ENCODE measurements at regions not wholly inside any gene's neighbourhood (a gene's known extent, or its start where the extent isn't known, plus 50 kb on each side); places are given as distances from the start of the nearest gene placed in this dataset.

- Mint-ChIP-seq H3K4me1 (ENCODE audit: low read depth) (no peaks in the 10 kb centered on the region), H3K4me3 (no peak overlapping the region), H3K27ac (no peak overlapping the region), H3K27me3 (ENCODE audit: insufficient read depth) (peaks cover 4% of the 10 kb centered on the region), H3K9me3 (peaks cover 21% of the 10 kb centered on the region), H3K36me3 (ENCODE audit: low read depth) (no peaks in the 10 kb centered on the region)
- no peak for DNase-seq
- TF ChIP-seq, protein P1, sequence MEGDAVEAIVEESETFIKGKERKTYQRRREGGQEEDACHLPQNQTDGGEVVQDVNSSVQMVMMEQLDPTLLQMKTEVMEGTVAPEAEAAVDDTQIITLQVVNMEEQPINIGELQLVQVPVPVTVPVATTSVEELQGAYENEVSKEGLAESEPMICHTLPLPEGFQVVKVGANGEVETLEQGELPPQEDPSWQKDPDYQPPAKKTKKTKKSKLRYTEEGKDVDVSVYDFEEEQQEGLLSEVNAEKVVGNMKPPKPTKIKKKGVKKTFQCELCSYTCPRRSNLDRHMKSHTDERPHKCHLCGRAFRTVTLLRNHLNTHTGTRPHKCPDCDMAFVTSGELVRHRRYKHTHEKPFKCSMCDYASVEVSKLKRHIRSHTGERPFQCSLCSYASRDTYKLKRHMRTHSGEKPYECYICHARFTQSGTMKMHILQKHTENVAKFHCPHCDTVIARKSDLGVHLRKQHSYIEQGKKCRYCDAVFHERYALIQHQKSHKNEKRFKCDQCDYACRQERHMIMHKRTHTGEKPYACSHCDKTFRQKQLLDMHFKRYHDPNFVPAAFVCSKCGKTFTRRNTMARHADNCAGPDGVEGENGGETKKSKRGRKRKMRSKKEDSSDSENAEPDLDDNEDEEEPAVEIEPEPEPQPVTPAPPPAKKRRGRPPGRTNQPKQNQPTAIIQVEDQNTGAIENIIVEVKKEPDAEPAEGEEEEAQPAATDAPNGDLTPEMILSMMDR (IDR thresholded peaks at IDR 0.05): no peak
Observed at GRCh38 chr13:40127476-40127875, 472.0 kb downstream of the COG6 start.

- H3K27ac Mint-ChIP-seq: no peak overlapping the region
- no peak for DNase-seq
- peaks cover 21% of the 10 kb centered on the region for H3K9me3 Mint-ChIP-seq
- no peak overlapping the region for H3K4me3 Mint-ChIP-seq
- no peaks in the 10 kb centered on the region for H3K36me3 Mint-ChIP-seq (ENCODE audit: low read depth)
- no peaks in the 10 kb centered on the region for H3K4me1 Mint-ChIP-seq (ENCODE audit: low read depth)
- TF ChIP-seq, protein P1 (IDR thresholded peaks at IDR 0.05): no peak
- H3K27me3 Mint-ChIP-seq (ENCODE audit: insufficient read depth): peaks cover 4% of the 10 kb centered on the region
Observed at GRCh38 chr13:40127925-40128324, 472.5 kb downstream of the COG6 start.

DNA sequence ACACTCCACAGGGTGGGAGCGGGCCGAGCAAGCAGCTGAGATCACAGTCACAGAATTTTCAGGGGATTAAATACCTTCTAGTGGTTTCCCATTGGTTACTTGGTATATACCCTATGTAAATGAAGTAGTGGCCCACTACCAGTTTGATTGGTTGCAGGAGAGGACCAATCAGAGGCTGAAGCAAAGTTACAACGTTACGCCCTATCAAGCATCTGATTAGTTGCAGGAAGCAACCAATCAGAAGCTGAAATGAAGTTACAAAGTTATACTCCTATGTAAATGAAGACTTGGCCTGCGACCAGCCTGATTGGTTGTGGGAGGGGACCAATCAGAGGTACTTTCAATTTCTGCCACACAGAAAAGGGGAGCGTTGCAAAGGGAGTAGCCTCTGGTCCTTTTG, 474.0 kb downstream of the COG6 start:
- Mint-ChIP-seq H3K4me1 (ENCODE audit: low read depth) (no peaks in the 10 kb centered on the region), H3K36me3 (ENCODE audit: low read depth) (no peaks in the 10 kb centered on the region), H3K9me3 (peaks cover 21% of the 10 kb centered on the region), H3K27me3 (ENCODE audit: insufficient read depth) (peaks cover 4% of the 10 kb centered on the region), H3K4me3 (no peak overlapping the region; the same call in 1 of the 2 replicates), H3K27ac (no peak overlapping the region)
- no peak for DNase-seq
- TF ChIP-seq, protein P1 (IDR thresholded peaks at IDR 0.05): no peak

GRCh38 chr13:40130871-40131636, 475.6 kb downstream of the COG6 start:
- Mint-ChIP-seq H3K36me3 (ENCODE audit: low read depth) (no peaks in the 10 kb centered on the region), H3K27me3 (ENCODE audit: insufficient read depth) (peaks cover 2% of the 10 kb centered on the region), H3K4me3 (no peak overlapping the region), H3K4me1 (ENCODE audit: low read depth) (no peaks in the 10 kb centered on the region), H3K27ac (no peak overlapping the region), H3K9me3 (peaks cover 24% of the 10 kb centered on the region)
- no peak for DNase-seq
- TF ChIP-seq, protein P1 (IDR thresholded peaks at IDR 0.05): no peak

DNA sequence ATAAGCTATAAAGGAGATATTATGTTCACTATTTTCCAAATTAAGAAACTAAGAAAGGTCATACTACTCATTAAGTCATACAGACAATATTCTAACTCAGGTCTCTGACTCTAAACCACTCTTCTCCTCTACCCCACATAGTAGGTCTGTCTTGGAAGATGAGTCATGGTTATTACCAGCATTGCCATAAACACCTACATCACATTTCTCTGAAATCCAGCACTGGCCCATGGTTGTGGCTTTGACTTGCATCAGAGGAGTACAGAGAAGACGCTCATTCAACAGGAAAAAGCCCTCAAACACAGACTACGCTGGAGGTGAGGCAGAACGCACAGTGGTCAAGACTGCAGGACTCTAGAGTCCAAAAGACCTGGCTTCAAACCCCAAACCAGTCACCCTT, 476.8 kb downstream of the COG6 start:
- Mint-ChIP-seq H3K27ac (no peak overlapping the region), H3K36me3 (ENCODE audit: low read depth) (no peaks in the 10 kb centered on the region), H3K9me3 (peaks cover 25% of the 10 kb centered on the region), H3K4me1 (ENCODE audit: low read depth) (no peaks in the 10 kb centered on the region), H3K4me3 (no peak overlapping the region), H3K27me3 (ENCODE audit: insufficient read depth) (peaks cover 2% of the 10 kb centered on the region)
- no peak for DNase-seq
- TF ChIP-seq, protein P1 (IDR thresholded peaks at IDR 0.05): no peak

All from HFFc6 (cell line).